ENCODE measurements at regions not wholly inside any gene's neighbourhood (a gene's known extent, or its start where the extent isn't known, plus 50 kb on each side); places are given as distances from the start of the nearest gene placed in this dataset.
A peak's percentile ranks its signal among the peaks of the same experiment; 100 is the strongest.
"Not testable (repeated sequence)": the region's sequence is repeated elsewhere in the genome, so short reads cannot be mapped to it uniquely, and the experiment has no call there.

GRCh38 chr1:145191272-145191675 is 50.7 kb downstream of the PPIAL4D start:
- intact Hi-C loops (cut with DNase I); DNase-seq; H3K9me3 ChIP-seq: not testable (repeated sequence)

DNA sequence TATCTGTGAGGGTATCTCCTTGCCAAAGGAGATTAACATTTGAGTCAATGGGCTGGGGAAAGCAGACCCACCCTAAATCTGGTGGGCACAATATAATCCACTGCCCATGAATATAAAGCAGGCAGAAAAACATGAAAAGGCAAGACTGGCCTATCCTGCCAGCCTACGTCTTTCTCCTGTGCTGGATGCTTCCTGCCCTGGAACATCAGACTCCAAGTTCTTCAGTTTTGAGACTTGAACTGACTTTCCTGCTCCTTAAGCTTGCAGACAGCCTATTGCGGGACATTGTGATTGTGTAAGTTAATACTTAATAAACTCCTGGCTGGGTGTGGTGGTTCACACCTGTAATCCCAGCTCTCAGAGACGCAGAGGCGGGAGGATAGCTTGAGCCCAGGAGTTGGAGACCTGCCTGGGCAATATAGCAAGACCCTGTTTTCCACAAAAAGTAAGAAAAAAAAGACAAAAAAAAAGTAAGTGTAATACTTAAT is 52.4 kb downstream of the PPIAL4D start:
- H3K9ac ChIP-seq (ENCODE audit: low read depth in 2 of 2, low read length in 2 of 2); DNase-seq; H3K9me3 ChIP-seq; H3K27ac ChIP-seq; H3K27me3 ChIP-seq; H3K4me1 ChIP-seq; H3K4me3 ChIP-seq; H3K36me3 ChIP-seq; intact Hi-C loops (cut with DNase I): not testable (repeated sequence)

More at GRCh38 chr1:145191272-145191675, 50.7 kb downstream of the PPIAL4D start:
- not testable (repeated sequence) for H3K4me1 ChIP-seq; H3K9ac ChIP-seq (ENCODE audit: low read depth in 2 of 2, low read length in 2 of 2); H3K36me3 ChIP-seq; H3K27me3 ChIP-seq; H3K27ac ChIP-seq; H3K4me3 ChIP-seq

DNA sequence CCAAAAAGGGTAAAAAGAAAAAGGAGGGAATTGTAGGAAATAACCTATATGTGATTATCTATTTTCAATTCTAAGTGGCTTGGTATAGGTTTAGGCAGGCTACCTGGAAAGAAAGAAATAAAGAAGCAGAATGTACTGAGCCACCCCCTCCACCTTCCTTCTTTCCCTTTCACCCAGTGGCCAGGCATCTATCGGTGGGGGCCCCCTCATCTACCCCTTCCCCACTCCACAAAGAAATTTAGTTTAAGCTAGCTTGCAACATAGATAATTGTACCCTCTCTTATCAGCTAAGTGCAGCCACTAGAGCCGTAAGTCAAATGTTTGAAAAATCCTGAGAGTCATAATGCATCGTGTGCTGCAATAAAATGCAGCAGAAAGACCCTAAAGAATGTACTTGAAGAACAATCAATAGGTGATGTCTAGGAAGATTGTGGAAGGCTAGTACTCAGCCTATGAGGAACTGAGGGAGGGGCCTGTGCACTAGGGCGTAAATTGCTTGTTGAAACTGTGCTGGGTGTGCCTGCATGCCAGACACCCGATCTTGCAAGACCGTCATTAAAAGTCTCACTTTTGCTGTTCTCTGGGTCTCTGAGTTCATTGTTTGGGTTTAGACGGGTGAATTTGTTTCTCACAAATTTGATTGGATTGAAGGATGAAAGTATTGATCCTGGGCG is 53.0 kb downstream of the PPIAL4D start:
- H3K4me3 ChIP-seq; intact Hi-C loops (cut with DNase I); H3K4me1 ChIP-seq; H3K27me3 ChIP-seq; H3K9ac ChIP-seq (ENCODE audit: low read depth in 2 of 2, low read length in 2 of 2); H3K9me3 ChIP-seq; H3K27ac ChIP-seq; H3K36me3 ChIP-seq: not testable (repeated sequence)
- DNase-seq, result peak; percentile 47

DNA sequence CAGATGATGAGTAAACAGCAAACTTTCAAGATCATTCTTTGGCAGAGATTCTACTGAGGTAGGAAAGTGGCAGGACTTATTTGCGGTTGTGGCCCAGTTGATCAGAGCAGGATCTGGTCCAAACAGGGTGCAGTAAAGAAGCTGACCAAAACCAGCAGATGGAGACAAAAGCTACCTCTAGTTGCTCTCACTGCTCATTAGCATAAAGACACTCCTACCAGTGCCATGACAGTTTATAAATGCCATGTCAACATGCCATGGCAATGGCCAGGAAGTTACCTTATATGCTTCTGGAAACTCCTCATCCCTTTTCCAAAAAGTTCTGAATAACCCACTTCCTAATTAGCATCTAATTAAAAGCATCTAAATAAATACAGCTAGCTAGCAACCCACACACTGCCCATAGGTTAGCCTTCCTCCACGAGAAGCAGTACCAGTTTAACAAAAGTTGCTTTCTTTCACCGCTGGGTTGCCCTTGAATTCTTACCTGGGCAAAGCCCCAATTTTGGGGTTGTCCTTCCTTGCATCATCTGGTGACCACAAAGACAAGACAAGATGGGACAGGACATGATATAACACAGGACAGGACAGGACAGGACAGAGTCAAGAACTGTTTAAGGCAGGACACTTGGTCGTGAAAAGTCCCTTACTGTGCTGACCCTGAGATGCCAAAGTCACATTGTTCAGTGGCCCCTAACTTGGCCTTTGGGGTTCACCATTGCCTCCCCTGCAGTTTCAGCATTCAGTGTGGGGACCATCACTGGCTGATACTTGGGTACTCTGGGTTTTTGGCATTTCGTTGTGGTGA is 59.2 kb downstream of the PPIAL4D start:
- H3K4me3 ChIP-seq; DNase-seq; H3K27me3 ChIP-seq; H3K36me3 ChIP-seq; intact Hi-C loops (cut with DNase I); H3K9me3 ChIP-seq; H3K9ac ChIP-seq (ENCODE audit: low read depth in 2 of 2, low read length in 2 of 2); H3K4me1 ChIP-seq; H3K27ac ChIP-seq: not testable (repeated sequence)

DNA sequence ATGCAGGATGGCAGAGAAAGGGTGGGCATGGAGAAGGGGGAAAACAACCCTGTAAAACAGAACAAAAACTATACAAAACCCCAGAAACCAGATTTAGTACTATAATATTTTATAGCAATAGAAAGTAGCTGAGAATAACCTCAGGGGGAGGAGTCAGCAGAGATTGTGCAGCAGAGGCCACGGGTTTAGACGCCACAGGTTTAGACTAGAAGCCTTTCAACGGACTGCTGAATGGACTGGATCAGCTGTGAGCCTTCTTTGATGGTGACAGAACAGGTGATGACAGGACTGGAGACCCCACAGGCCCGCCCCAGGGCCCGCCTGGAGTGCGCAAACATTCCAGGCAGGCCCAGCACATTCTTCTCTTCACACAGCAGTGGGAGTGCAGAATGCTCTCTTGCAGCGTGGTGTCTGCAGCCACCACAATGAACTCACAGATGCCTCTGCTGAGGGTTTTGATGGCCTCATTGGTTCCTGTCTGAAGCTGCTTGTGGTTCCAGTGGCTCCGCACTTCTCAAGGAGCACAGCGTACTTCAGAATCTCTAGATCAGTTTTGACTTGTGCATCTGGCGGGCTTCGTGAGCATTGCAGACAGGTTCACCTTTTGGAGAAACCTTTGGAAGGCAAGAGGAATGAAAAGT is 65.6 kb downstream of the PPIAL4D start:
- intact Hi-C loops (cut with DNase I); H3K27ac ChIP-seq; H3K27me3 ChIP-seq; H3K9me3 ChIP-seq; H3K4me1 ChIP-seq; H3K9ac ChIP-seq (ENCODE audit: low read depth in 2 of 2, low read length in 2 of 2); H3K36me3 ChIP-seq; DNase-seq; H3K4me3 ChIP-seq: not testable (repeated sequence)

DNA sequence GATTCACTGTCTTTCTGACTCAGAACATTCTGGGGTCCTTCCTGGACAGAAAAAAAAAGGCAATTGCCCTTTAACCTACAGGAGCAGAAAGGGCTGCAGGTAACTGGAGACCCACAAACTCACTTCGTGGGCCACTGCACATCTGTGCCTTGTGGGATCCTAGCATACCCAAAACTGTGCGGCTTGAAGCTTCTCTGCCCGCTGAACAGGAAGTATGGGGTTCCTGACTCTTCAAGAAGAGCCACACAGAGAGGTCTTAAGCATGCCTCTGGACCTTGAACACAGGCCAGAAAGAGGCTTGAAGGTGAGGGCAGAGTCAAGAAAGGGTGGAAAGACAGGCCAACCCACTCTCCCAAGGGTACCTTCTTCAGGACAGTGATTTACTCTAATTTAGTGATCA is 67.6 kb downstream of the PPIAL4D start:
- H3K9ac ChIP-seq (ENCODE audit: low read depth in 2 of 2, low read length in 2 of 2); H3K27me3 ChIP-seq; H3K36me3 ChIP-seq; DNase-seq; H3K27ac ChIP-seq; H3K9me3 ChIP-seq; H3K4me1 ChIP-seq; intact Hi-C loops (cut with DNase I); H3K4me3 ChIP-seq: not testable (repeated sequence)

GRCh38 chr1:145168220-145168848 is 72.6 kb downstream of the FAM72D start:
- intact Hi-C loops (cut with DNase I); DNase-seq: not testable (repeated sequence)

GRCh38 chr1:145164360-145164759 is 68.6 kb downstream of the FAM72D start:
- intact Hi-C loops (cut with DNase I); H3K4me3 ChIP-seq: not testable (repeated sequence)

More at GRCh38 chr1:145168220-145168848, 72.6 kb downstream of the FAM72D start:
- not testable (repeated sequence) for H3K9ac ChIP-seq (ENCODE audit: low read depth in 2 of 2, low read length in 2 of 2); H3K27me3 ChIP-seq; H3K27ac ChIP-seq; H3K4me1 ChIP-seq; H3K9me3 ChIP-seq; H3K4me3 ChIP-seq; H3K36me3 ChIP-seq

More at GRCh38 chr1:145164360-145164759, 68.6 kb downstream of the FAM72D start:
- not testable (repeated sequence) for DNase-seq; H3K4me1 ChIP-seq; H3K9me3 ChIP-seq; H3K27me3 ChIP-seq; H3K36me3 ChIP-seq; H3K9ac ChIP-seq (ENCODE audit: low read depth in 2 of 2, low read length in 2 of 2); H3K27ac ChIP-seq

Measured in colonic mucosa (tissue), 4 donors.